Coronary artery (tissue), 2 donors: ENCODE measurements at regions not wholly inside any gene's neighbourhood (a gene's known extent, or its start where the extent isn't known, plus 50 kb on each side); places are given as distances from the start of the nearest gene placed in this dataset.

ENCODE experiments used
- DNase-seq: peaks from one replicate; pipeline ENCODE4 v3.0.0-alpha.2; 2017; ENCODE audit warnings: low spot score
- H3K27ac ChIP-seq, 2 donors: fragments of 200-600 bp; sonication (generic); one replicate each; pipeline ENCODE4 v1.5.1; 2016 to 2019
- H3K4me3 ChIP-seq: fragments of 200-600 bp; sonication (generic); 2 replicates; pipeline ENCODE4 v1.5.1; 2016; ENCODE audit warnings: mild to moderate bottlenecking, moderate library complexity
- TF ChIP-seq, protein P1 (sequence below): fragments of 200-600 bp; sonication (generic); IDR thresholded peaks from one replicate; pipeline ENCODE4 v1.5.1; 2019; ENCODE audit warnings: antibody characterized with exemption

DNA sequence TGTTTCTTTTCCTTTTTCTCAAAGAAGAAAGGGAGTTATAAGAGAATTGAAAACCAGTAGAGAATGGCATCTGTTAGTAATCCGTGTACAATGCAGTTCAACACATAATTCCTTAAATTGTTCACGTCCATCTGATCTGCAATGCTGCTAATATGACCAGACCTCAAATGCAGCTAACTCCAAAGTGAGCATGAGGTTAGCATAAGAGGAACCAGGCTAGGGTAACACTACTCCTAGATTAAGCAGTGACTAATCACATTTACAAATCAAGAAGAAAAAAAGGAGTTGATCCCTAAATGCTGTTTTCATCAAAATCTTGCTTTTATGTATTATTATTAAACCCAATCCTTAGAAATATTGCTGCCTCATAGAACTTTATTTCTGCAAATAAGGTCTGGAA, 432.7 kb upstream of the ARID1B start:
- TF ChIP-seq, protein P1, sequence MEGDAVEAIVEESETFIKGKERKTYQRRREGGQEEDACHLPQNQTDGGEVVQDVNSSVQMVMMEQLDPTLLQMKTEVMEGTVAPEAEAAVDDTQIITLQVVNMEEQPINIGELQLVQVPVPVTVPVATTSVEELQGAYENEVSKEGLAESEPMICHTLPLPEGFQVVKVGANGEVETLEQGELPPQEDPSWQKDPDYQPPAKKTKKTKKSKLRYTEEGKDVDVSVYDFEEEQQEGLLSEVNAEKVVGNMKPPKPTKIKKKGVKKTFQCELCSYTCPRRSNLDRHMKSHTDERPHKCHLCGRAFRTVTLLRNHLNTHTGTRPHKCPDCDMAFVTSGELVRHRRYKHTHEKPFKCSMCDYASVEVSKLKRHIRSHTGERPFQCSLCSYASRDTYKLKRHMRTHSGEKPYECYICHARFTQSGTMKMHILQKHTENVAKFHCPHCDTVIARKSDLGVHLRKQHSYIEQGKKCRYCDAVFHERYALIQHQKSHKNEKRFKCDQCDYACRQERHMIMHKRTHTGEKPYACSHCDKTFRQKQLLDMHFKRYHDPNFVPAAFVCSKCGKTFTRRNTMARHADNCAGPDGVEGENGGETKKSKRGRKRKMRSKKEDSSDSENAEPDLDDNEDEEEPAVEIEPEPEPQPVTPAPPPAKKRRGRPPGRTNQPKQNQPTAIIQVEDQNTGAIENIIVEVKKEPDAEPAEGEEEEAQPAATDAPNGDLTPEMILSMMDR, result no peak
- no peak for DNase-seq
- H3K27ac ChIP-seq, result no peak overlapping the region
- no peak overlapping the region for H3K4me3 ChIP-seq

DNA sequence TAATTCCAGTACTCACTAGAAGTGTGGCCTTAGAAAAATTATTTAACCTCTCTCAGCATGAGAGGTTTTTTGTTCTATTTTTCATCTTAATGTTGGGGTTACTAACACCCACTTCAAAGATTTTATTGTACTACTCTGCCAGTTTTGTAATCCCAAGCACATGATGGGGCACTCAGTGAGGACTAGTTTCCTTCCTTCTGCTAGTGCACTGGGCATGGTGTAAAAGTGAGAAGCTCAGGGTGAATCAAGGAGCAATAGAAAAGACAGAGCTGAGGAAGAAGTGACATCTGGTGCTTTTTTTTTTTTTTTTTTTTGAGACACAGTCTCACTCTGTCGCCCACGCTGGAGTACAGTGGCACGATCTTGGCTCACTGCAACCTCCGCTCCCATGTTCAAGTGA, 439.4 kb upstream of the ARID1B start:
- DNase-seq, result no peak
- TF ChIP-seq, protein P1, result no peak
- no peak overlapping the region for H3K27ac ChIP-seq
- no peak overlapping the region for H3K4me3 ChIP-seq

DNA sequence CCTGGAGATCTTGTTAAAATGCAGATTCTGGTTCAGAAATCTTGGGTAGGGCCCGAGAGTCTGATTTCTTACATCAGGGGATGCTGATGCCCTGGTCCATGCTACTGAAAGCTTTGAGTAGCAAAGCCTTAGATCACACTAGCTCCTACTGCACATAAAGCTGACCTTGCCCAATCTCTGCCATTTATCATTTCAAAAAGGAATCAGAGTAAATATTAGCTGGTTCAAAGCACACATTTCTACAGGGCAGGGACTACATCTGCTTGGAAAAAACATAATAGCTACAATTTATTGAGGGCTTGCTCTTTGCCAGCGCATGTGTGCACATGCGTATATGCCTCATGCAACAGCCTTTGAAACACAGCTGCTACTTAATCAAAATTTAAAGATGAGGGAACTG, 440.4 kb upstream of the ARID1B start:
- TF ChIP-seq, protein P1, result no peak
- Histone ChIP-seq H3K4me3 (no peak overlapping the region), H3K27ac (no peak overlapping the region)
- DNase-seq, result no peak

DNA sequence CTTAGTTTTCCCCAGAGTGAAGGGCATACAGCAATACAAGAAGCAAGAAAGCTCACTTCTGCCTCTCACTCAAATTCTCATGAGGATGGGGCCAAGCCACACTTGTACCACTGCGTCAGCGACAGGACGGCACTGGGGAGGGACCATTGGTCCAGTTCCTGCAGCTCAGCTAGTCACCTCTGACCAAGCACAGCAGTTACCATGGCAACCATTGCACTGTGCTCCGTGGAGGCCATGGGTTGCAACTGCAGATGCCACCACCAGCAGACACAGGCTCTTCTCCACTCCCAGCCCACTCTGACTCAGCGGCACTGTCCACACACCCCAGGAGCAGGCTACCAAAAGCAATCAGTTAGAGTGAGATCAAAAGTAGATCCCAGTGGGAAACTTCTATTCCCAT, 441.1 kb upstream of the ARID1B start:
- no peak overlapping the region for H3K27ac ChIP-seq
- TF ChIP-seq, protein P1, result no peak
- no peak for DNase-seq
- H3K4me3 ChIP-seq, result no peak overlapping the region

DNA sequence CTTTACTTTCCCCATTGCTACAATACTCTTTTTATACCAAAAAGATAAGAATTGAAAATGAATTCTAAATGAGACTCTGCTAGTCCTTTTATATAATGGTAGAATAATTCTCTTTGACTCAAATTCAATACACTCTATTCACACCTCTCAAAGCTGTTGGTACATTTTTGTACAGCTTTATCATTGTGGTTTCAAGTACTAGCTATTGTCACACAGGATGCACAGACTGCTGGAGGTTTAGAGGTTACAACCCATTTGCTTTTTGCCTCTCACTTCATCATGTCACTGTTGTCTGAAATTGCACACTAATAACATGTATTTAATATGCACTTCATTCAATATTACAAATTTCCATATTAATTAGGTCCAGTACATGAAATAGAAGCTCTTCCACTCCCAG, 442.2 kb upstream of the ARID1B start:
- Histone ChIP-seq H3K27ac (no peak overlapping the region), H3K4me3 (no peak overlapping the region)
- TF ChIP-seq, protein P1, result no peak
- no peak for DNase-seq

DNA sequence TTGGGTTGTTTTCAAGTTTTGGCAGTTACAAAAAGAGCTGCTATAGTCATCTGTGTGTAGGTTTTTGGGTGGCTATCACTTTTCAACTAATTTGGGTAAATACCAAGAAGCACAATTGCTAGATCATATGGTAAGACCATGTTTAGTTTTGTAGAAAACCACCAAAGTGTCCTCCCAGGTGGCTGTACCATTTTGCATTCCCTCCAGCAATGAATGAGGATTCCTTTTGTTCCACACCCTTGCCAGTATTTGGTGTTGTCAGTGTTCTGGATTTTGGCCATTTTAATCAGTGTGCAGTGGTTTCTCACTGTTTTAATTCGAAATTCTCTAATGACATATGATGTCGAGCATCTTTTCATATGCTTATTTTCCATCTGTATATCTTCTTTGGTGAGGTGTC, 457.5 kb upstream of the ARID1B start:
- Histone ChIP-seq H3K4me3 (no peak overlapping the region), H3K27ac (no peak overlapping the region)
- TF ChIP-seq, protein P1, result no peak
- DNase-seq, result no peak

DNA sequence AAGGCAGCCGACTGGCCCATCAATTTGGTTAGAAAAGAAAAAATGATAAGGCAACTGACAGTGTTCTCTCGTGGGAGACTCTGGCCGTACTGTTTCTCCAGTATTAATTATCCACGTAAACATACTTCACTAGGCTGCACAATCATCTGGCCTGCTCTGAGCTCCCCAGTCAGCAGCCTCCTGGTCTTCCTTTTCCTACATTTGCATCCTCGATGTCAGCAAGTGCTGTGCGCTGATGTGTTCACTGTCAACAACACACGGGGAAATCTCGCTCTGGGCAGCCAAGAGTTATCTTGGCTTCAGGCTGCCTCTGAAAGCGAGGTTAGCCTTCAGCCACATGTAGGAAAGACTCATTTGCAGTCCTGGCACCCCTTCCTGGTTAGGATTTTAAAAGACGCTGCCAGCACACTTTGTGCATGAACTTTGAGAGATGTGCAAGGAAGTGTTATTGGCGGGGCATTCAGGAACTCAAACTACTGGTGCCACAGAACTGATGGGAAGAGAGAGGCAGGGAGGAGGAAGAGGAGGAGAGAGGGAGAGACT, 460.5 kb upstream of the ARID1B start:
- Histone ChIP-seq H3K4me3 (no peak overlapping the region), H3K27ac (no peak overlapping the region)
- no peak for DNase-seq
- TF ChIP-seq, protein P1, result no peak
